GM19043 (cell line): ENCODE measurements at regions not wholly inside any gene's neighbourhood (a gene's known extent, or its start where the extent isn't known, plus 50 kb on each side); places are given as distances from the start of the nearest gene placed in this dataset.

Source experiments
- ATAC-seq: cut with Tn5 transposase; IDR thresholded peaks from one replicate; pipeline ENCODE4 v1.9.1; 2021; ENCODE audit warnings: low read depth; ENCODE audit not compliant: unreplicated experiment

- ATAC-seq = no peak
Measured at GRCh38 chr5:56342616-56343015, 109.5 kb upstream of the ANKRD55 start.

- no peak for ATAC-seq
Measured at GRCh38 chr5:56340196-56340980, 107.3 kb upstream of the ANKRD55 start.

GRCh38 chr5:56339732-56340131 lies 106.6 kb upstream of the ANKRD55 start:
- no peak for ATAC-seq

GRCh38 chr5:56337715-56338319 lies 104.7 kb upstream of the ANKRD55 start:
- ATAC-seq = no peak

GRCh38 chr5:56335212-56335611 lies 102.1 kb upstream of the ANKRD55 start:
- ATAC-seq = no peak

GRCh38 chr5:56330806-56331205 lies 97.7 kb upstream of the ANKRD55 start:
- no peak for ATAC-seq

GRCh38 chr5:56330167-56330566 lies 97.0 kb upstream of the ANKRD55 start:
- ATAC-seq = no peak

- peak; percentile 45 for ATAC-seq
Measured at GRCh38 chr5:56329652-56330051, 96.5 kb upstream of the ANKRD55 start.

GRCh38 chr5:56328753-56329560 lies 95.8 kb upstream of the ANKRD55 start:
- no peak for ATAC-seq

- peak; percentile 63 for ATAC-seq
Measured at GRCh38 chr5:56327809-56328208, 94.7 kb upstream of the ANKRD55 start.

- no peak for ATAC-seq
Measured at GRCh38 chr5:56326770-56327169, 93.6 kb upstream of the ANKRD55 start.

GRCh38 chr5:56326116-56326515 lies 93.0 kb upstream of the ANKRD55 start:
- ATAC-seq = no peak

- no peak for ATAC-seq
Measured at GRCh38 chr5:56325039-56325438, 91.9 kb upstream of the ANKRD55 start.

- no peak for ATAC-seq
Measured at GRCh38 chr5:56323505-56323904, 90.4 kb upstream of the ANKRD55 start.

GRCh38 chr5:56322592-56322991 lies 89.5 kb upstream of the ANKRD55 start:
- ATAC-seq = no peak

- ATAC-seq = no peak
Measured at GRCh38 chr5:56321236-56321881, 88.2 kb upstream of the ANKRD55 start.

GRCh38 chr5:56320686-56321085 lies 87.6 kb upstream of the ANKRD55 start:
- ATAC-seq = no peak

- no peak for ATAC-seq
Measured at GRCh38 chr5:56319526-56320181, 86.5 kb upstream of the ANKRD55 start.

- peak; percentile 56 for ATAC-seq
Measured at GRCh38 chr5:56317923-56318561, 84.9 kb upstream of the ANKRD55 start.
